IMR-90 (cell line): ENCODE measurements at regions not wholly inside any gene's neighbourhood (a gene's known extent, or its start where the extent isn't known, plus 50 kb on each side); places are given as distances from the start of the nearest gene placed in this dataset.
"Not testable (repeated sequence)": the region's sequence is repeated elsewhere in the genome, so short reads cannot be mapped to it uniquely, and the experiment has no call there.

ENCODE experiments used
- ATAC-seq: fragments of 200-7000 bp; cut with Tn5 transposase; 2 replicates; pipeline ENCODE4 v1.9.1; 2020; ENCODE audit warnings: low read depth, mild to moderate bottlenecking, moderate library complexity
- BruUV-seq: library from RNA; stranded (reverse); fragments of 400-500 nt; replicated peaks from 2 replicates; lab custom pipeline; 2021; lab: Mats Ljungman, UMichigan
- CTCF ChIA-PET: fragments of 300-600 bp; formaldehyde crosslinking; extraction: SDS; loops from one replicate; lab custom pipeline; 2021; ENCODE audit warnings: antibody characterized with exemption; lab: Yijun Ruan, JAX
- POLR2A ChIA-PET: fragments of 300-600 bp; sonication (Branson Sonifier 250); formaldehyde crosslinking; loops from one replicate; lab custom pipeline; 2022; ENCODE audit warnings: antibody characterized with exemption; ENCODE audit not compliant: unreplicated experiment; lab: Charles Lee
- DNase-seq: peaks from one replicate; pipeline ENCODE4 v3.0.0; 2013
- H2AFZ ChIP-seq: replicated peaks from 2 replicates; pipeline ENCODE3; 2013; ENCODE audit warnings: low read length, mild to moderate bottlenecking; ENCODE audit not compliant: poor library complexity
- H2AK5ac ChIP-seq: 2 replicates; pipeline ENCODE4 v1.6.1; 2013; ENCODE audit warnings: low read depth, low read length, inconsistent platforms
- H2AK9ac ChIP-seq: replicated peaks from 2 replicates; pipeline ENCODE3; 2013; ENCODE audit warnings: mild to moderate bottlenecking, low read depth, low read length, moderate library complexity; ENCODE audit not compliant: poor library complexity
- H2BK120ac ChIP-seq: 2 replicates; pipeline ENCODE4 v1.6.1; 2013; ENCODE audit warnings: low read depth, low read length, inconsistent platforms
- H2BK15ac ChIP-seq: 3 replicates; pipeline ENCODE4 v1.6.1; 2013; ENCODE audit warnings: low read depth, low read length, inconsistent platforms
- H2BK20ac ChIP-seq: 2 replicates; pipeline ENCODE4 v1.6.1; 2013; ENCODE audit warnings: low read depth, mild to moderate bottlenecking, inconsistent platforms, low read length, moderate library complexity
- H2BK5ac ChIP-seq: 2 replicates; pipeline ENCODE4 v1.6.1; 2013; ENCODE audit warnings: mild to moderate bottlenecking, low read depth, low read length, inconsistent platforms; ENCODE audit not compliant: poor library complexity, severe bottlenecking
- H3K14ac ChIP-seq: replicated peaks from 2 replicates; pipeline ENCODE4 v1.6.1; 2013; ENCODE audit warnings: low read depth, low read length, inconsistent platforms
- H3K18ac ChIP-seq: 2 replicates; pipeline ENCODE4 v1.6.1; 2013; ENCODE audit warnings: low read depth, low read length, control low read depth
- H3K23ac ChIP-seq: 2 replicates; pipeline ENCODE4 v1.6.1; 2013; ENCODE audit warnings: low read depth, low read length, inconsistent platforms
- H3K27ac ChIP-seq: 2 replicates; pipeline ENCODE4 v1.5.1; 2013; ENCODE audit warnings: mild to moderate bottlenecking, control low read depth, low read length; ENCODE audit not compliant: insufficient read depth
- H3K27me3 ChIP-seq: 2 replicates; pipeline ENCODE4 v1.6.1; 2013; ENCODE audit warnings: low read length; ENCODE audit not compliant: control insufficient read depth, insufficient read depth
- H3K36me3 ChIP-seq: 2 replicates; pipeline ENCODE4 v1.6.1; 2013; ENCODE audit warnings: low read length, mixed read lengths; ENCODE audit not compliant: control insufficient read depth, insufficient read depth
- H3K4ac ChIP-seq: 2 replicates; pipeline ENCODE4 v1.6.1; 2013; ENCODE audit warnings: low read depth, low read length, inconsistent platforms
- H3K4me1 ChIP-seq: 2 replicates; pipeline ENCODE4 v1.6.1; 2013; ENCODE audit warnings: low read length, mixed read lengths; ENCODE audit not compliant: control insufficient read depth, insufficient read depth
- H3K4me2 ChIP-seq: 2 replicates; pipeline ENCODE4 v1.6.1; 2013; ENCODE audit warnings: low read depth, mild to moderate bottlenecking, control low read depth, low read length, moderate library complexity
- H3K4me3 ChIP-seq: 2 replicates; pipeline ENCODE4 v1.5.1; 2013; ENCODE audit warnings: low read depth, mild to moderate bottlenecking, control low read depth, low read length, moderate library complexity; ENCODE audit not compliant: insufficient read depth
- H3K56ac ChIP-seq: 2 replicates; pipeline ENCODE4 v1.6.1; 2013; ENCODE audit warnings: low read length, inconsistent platforms; ENCODE audit not compliant: insufficient read depth; ENCODE audit errors: extremely low read depth
- H3K79me1 ChIP-seq, 2 experiments: 2 replicates each; pipeline ENCODE4 v1.6.1; 2013; ENCODE audit warnings: low read length in 2 of 2, inconsistent platforms in 1 of 2, low read depth in 1 of 2
- H3K9ac ChIP-seq: 2 replicates; pipeline ENCODE4 v1.6.1; 2013; ENCODE audit warnings: low read depth, low read length, control low read depth
- H3K9me1 ChIP-seq: 2 replicates; pipeline ENCODE4 v1.6.1; 2013; ENCODE audit warnings: low read length, inconsistent platforms; ENCODE audit not compliant: insufficient read depth
- H3K9me3 ChIP-seq: 2 replicates; pipeline ENCODE4 v1.6.1; 2013; ENCODE audit warnings: low read length; ENCODE audit not compliant: control insufficient read depth, insufficient read depth
- H4K20me1 ChIP-seq: 2 replicates; pipeline ENCODE4 v1.6.1; 2013; ENCODE audit warnings: low read length, inconsistent platforms; ENCODE audit not compliant: insufficient read depth
- H4K5ac ChIP-seq: 2 replicates; pipeline ENCODE4 v1.6.1; 2013; ENCODE audit warnings: mild to moderate bottlenecking, low read depth, low read length, control low read depth
- H4K8ac ChIP-seq, 2 experiments: 2 replicates each; pipeline ENCODE4 v1.6.1; 2013; ENCODE audit warnings: low read depth in 2 of 2, low read length in 2 of 2, control low read depth in 1 of 2, inconsistent platforms in 1 of 2
- H4K91ac ChIP-seq: 2 replicates; pipeline ENCODE4 v1.6.1; 2013; ENCODE audit warnings: low read depth, low read length, inconsistent platforms; ENCODE audit not compliant: insufficient read depth
- WGBS, 2 experiments: methylation state at CpG; one replicate each; pipeline versions ENCODE4 v1.1.5 to v1.1.7; 2013; ENCODE audit warnings: missing lambda C conversion rate in 2 of 2; ENCODE audit not compliant: insufficient read length in 1 of 2; ENCODE audit errors: extremely low coverage in 2 of 2; 5-methylcytosine and 5-hydroxymethylcytosine counted together
- dilution Hi-C: fragments of 300-500 bp; cut with HindIII; formaldehyde crosslinking; loops from one replicate; pipeline ENCODE4 v1.14.3; 2018; ENCODE audit warnings: low sequenced_read_pairs; ENCODE audit not compliant: unreplicated experiment
- in situ Hi-C: fragments of 300-500 bp; cut with MboI; formaldehyde crosslinking; loops from 3 replicates; pipeline ENCODE4 v1.14.3; 2019; ENCODE audit warnings: low sequenced_read_pairs, inconsistent platforms, mixed read lengths
- intact Hi-C: fragments of 100-400 bp; cut with micrococcal nuclease; formaldehyde crosslinking; loops from 2 replicates; pipeline ENCODE4 v1.10.0; 2022

GRCh38 chr4:3929431-3929830, 163.2 kb downstream of the ADRA2C start:
- H3K9me3 ChIP-seq, H3K4me1 ChIP-seq, H2BK20ac ChIP-seq, H4K20me1 ChIP-seq, H2AK9ac ChIP-seq, intact Hi-C loops, H2AK5ac ChIP-seq, H3K4ac ChIP-seq, H3K27me3 ChIP-seq, H3K23ac ChIP-seq, POLR2A ChIA-PET, H3K4me3 ChIP-seq, H4K8ac ChIP-seq, in situ Hi-C loops, H2BK120ac ChIP-seq, DNase-seq, H3K14ac ChIP-seq, H3K18ac ChIP-seq, H3K36me3 ChIP-seq, H3K4me2 ChIP-seq, H4K91ac ChIP-seq, H4K5ac ChIP-seq, BruUV-seq, ATAC-seq, H3K9ac ChIP-seq, H3K79me1 ChIP-seq, H2AFZ ChIP-seq, H3K9me1 ChIP-seq, H3K27ac ChIP-seq, H2BK5ac ChIP-seq, CTCF ChIA-PET, H2BK15ac ChIP-seq, dilution Hi-C loops, H3K56ac ChIP-seq: not testable (repeated sequence)
- 95% methylated on average over 4 of the region's 8 CpGs; no CpG with 5 or more reads in 1 of the 2 experiments for WGBS, 2 experiments

- in situ Hi-C loops, H2AK9ac ChIP-seq, H2BK15ac ChIP-seq, H3K23ac ChIP-seq, POLR2A ChIA-PET, intact Hi-C loops, H3K4me1 ChIP-seq, H3K27me3 ChIP-seq, H2AK5ac ChIP-seq, H3K4ac ChIP-seq, H2BK120ac ChIP-seq, BruUV-seq, H4K20me1 ChIP-seq, H3K18ac ChIP-seq, H3K9ac ChIP-seq, H3K4me2 ChIP-seq, H3K9me1 ChIP-seq, H2BK5ac ChIP-seq, H3K4me3 ChIP-seq, dilution Hi-C loops, H3K36me3 ChIP-seq, H4K8ac ChIP-seq, H3K27ac ChIP-seq, H3K79me1 ChIP-seq, CTCF ChIA-PET, H3K56ac ChIP-seq, H4K91ac ChIP-seq, H2AFZ ChIP-seq, H3K9me3 ChIP-seq, H3K14ac ChIP-seq, DNase-seq, H2BK20ac ChIP-seq, ATAC-seq, H4K5ac ChIP-seq: not testable (repeated sequence)
- WGBS, 2 experiments = 80% methylated on average over 2 of the region's 8 CpGs; no CpG with 5 or more reads in 1 of the 2 experiments
These were observed 166.5 kb downstream of the ADRA2C start for GRCh38 chr4:3932734-3933133.
